ENCODE measurements at regions not wholly inside any gene's neighbourhood (a gene's known extent, or its start where the extent isn't known, plus 50 kb on each side); places are given as distances from the start of the nearest gene placed in this dataset.

DNA sequence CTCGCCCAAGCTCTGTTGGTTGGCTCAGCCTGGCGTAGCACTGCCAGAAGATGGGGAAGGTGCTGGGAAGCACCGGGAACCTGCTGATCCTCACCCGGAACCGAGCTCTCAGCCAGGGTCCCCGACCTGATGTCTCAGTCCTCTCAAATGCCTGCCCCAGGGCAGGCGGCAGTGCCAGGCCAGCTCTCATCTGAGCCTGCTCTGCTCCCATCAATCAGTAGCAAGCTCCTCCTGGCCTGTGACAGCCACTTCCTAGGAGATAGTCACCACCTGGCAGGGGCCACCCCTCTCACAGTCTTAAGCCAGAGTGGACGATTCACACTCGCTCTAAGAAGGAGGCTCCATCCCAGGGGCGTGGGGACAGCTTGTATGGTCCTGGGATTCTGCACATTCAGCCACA is 62.0 kb downstream of the ENGASE start:
- DNase-seq: no peak
- H3K9me3 ChIP-seq: no peaks in the 10 kb centered on the region
- no peaks in the 10 kb centered on the region for H3K27me3 ChIP-seq
- no peaks in the 10 kb centered on the region for H3K36me3 ChIP-seq (replicated peaks in 1 of 2; ENCODE audit: insufficient read depth in 1 of 2, low read depth in 2 of 2)
- no peak overlapping the region for H3K4me3 ChIP-seq
- H3K27ac ChIP-seq: no peak overlapping the region
- intact Hi-C loops (cut with DNase I): no loop called here
- WGBS, 2 donors: 37 to 51% methylated on average over 3 to 10 of the region's 10 CpGs
- H3K4me1 ChIP-seq: no peaks in the 10 kb centered on the region
- no peak for ATAC-seq
- TF ChIP-seq, protein P1, sequence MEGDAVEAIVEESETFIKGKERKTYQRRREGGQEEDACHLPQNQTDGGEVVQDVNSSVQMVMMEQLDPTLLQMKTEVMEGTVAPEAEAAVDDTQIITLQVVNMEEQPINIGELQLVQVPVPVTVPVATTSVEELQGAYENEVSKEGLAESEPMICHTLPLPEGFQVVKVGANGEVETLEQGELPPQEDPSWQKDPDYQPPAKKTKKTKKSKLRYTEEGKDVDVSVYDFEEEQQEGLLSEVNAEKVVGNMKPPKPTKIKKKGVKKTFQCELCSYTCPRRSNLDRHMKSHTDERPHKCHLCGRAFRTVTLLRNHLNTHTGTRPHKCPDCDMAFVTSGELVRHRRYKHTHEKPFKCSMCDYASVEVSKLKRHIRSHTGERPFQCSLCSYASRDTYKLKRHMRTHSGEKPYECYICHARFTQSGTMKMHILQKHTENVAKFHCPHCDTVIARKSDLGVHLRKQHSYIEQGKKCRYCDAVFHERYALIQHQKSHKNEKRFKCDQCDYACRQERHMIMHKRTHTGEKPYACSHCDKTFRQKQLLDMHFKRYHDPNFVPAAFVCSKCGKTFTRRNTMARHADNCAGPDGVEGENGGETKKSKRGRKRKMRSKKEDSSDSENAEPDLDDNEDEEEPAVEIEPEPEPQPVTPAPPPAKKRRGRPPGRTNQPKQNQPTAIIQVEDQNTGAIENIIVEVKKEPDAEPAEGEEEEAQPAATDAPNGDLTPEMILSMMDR (IDR thresholded peaks at IDR 0.05): no peak

Data from body of pancreas (tissue), 4 donors.